Amygdala (tissue), 56 donors: ENCODE measurements at regions not wholly inside any gene's neighbourhood (a gene's known extent, or its start where the extent isn't known, plus 50 kb on each side); places are given as distances from the start of the nearest gene placed in this dataset.
"Not testable (repeated sequence)": the region's sequence is repeated elsewhere in the genome, so short reads cannot be mapped to it uniquely, and the experiment has no call there.

Experiments used
- DNase-seq, 56 donors: peaks; one replicate each; lab custom pipeline; 2025; lab: John Stamatoyannopoulos, UW

GRCh38 chr2:223283329-223283728, 231.3 kb downstream of the KCNE4 start:
- DNase-seq: no peak

GRCh38 chr2:223283771-223284170, 231.8 kb downstream of the KCNE4 start:
- DNase-seq: no peak

- DNase-seq: no peak
Observed at GRCh38 chr2:223285370-223286265, 233.6 kb downstream of the KCNE4 start.

- no peak for DNase-seq
Observed at GRCh38 chr2:223294756-223295155, 242.8 kb downstream of the KCNE4 start.

GRCh38 chr2:223297788-223298187, 245.8 kb downstream of the KCNE4 start:
- DNase-seq: peak in 5 of 56 donors; percentile 2 to 15 (median 8)

- not testable (repeated sequence) for DNase-seq
Observed at GRCh38 chr2:223298329-223298728, 246.3 kb downstream of the KCNE4 start.

- DNase-seq: no peak
Observed at GRCh38 chr2:223300326-223300725, 248.3 kb downstream of the KCNE4 start.

- no peak for DNase-seq
Observed at GRCh38 chr2:223306371-223306770, 254.4 kb downstream of the KCNE4 start.

- DNase-seq: no peak
Observed at GRCh38 chr2:223311889-223312680, 260.1 kb downstream of the KCNE4 start.

GRCh38 chr2:223313101-223313500, 261.1 kb downstream of the KCNE4 start:
- DNase-seq: no peak

- no peak for DNase-seq
Observed at GRCh38 chr2:223314811-223315210, 262.8 kb downstream of the KCNE4 start.

- no peak for DNase-seq
Observed at GRCh38 chr2:223315813-223316212, 263.8 kb downstream of the KCNE4 start.

- no peak for DNase-seq
Observed at GRCh38 chr2:223316342-223316741, 264.4 kb downstream of the KCNE4 start.

GRCh38 chr2:223319601-223320000, 267.6 kb downstream of the KCNE4 start:
- DNase-seq: no peak

- DNase-seq: no peak
Observed at GRCh38 chr2:223324402-223324801, 272.4 kb downstream of the KCNE4 start.

GRCh38 chr2:223328578-223328977, 273.6 kb downstream of the SCG2 start:
- no peak for DNase-seq

- DNase-seq: not testable (repeated sequence)
Observed at GRCh38 chr2:223330747-223331146, 271.4 kb downstream of the SCG2 start.

- no peak for DNase-seq
Observed at GRCh38 chr2:223338016-223338415, 264.1 kb downstream of the SCG2 start.

GRCh38 chr2:223357076-223357475, 245.1 kb downstream of the SCG2 start:
- DNase-seq: no peak

- DNase-seq: no peak
Observed at GRCh38 chr2:223363085-223363484, 239.1 kb downstream of the SCG2 start.

- DNase-seq: no peak
Observed at GRCh38 chr2:223365158-223365679, 236.9 kb downstream of the SCG2 start.
